GM21737 (cell line): ENCODE measurements at regions not wholly inside any gene's neighbourhood (a gene's known extent, or its start where the extent isn't known, plus 50 kb on each side); places are given as distances from the start of the nearest gene placed in this dataset.

Experiments used
- ATAC-seq: cut with Tn5 transposase; IDR thresholded peaks from one replicate; pipeline ENCODE4 v1.9.1; 2021; ENCODE audit warnings: mild to moderate bottlenecking, moderate library complexity; ENCODE audit not compliant: unreplicated experiment

DNA sequence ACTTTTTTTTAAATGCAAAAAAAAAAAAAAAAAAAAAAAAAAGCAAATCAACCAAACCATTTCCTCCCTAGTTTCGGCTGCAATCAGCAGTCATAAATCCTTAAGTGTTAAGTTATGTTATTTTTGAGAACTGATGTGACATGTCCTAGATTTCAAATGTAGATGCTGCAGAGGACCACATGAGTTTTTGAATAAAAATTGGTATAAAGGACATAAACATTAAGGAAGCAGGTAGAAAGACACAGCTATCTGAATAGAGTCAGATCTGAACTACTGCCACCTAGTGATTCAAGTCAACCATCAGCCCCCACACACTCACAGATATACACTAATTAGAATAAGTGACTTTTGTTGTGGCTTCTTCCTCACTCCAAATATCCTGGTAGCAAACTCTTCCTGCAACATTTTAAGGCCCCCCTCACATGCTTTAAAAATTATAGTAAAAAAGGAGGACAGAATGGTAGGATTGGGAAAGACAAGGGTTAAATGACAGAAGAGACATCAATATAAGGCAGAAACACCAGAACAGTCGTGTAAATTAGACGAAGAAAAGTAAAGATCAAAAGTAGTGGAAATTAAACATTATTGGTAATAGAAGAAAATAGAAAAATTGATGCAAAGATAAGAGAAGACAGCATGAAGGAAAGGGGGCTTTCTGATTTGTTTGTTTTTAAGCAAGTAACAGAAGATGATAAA, 394.5 kb upstream of the ATP2B1 start:
- ATAC-seq, result no peak

DNA sequence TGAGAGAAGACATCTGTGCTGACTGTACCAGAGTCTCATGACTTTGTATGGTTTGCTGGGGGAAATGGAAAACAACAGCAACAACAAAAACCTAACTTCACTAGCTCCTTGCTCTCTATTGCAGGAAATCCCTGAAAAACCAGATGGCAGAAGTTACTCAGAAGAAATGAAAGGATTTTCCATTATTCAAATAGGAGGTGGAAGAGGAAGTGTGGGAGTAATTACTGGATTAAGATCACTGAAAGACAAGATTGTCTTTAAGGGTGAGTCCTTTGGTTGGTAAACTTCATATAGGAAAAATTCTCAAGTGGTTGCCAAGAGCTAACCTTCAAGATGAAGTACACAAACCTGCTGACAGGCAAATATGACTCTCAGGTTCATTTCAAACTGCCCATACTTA, 391.9 kb upstream of the ATP2B1 start:
- no peak for ATAC-seq

DNA sequence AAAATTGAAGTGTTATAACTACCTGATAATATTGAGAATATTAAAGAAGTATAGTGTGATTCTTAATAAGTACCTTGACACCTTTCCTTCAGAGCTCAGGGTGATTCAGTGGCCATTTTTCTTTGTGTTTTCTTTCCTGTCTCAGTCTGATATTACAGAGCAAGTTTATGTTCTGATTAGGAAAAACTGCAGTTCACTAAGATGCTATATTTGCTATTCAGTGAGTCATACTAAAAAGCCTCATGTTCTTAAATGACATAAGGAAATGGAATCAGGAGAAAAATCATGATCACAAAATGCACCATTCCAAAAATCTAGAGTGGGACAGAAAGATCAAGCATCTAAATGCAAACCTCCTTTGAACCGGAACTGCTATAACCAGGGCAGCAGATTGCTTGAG, 390.6 kb upstream of the ATP2B1 start:
- no peak for ATAC-seq

DNA sequence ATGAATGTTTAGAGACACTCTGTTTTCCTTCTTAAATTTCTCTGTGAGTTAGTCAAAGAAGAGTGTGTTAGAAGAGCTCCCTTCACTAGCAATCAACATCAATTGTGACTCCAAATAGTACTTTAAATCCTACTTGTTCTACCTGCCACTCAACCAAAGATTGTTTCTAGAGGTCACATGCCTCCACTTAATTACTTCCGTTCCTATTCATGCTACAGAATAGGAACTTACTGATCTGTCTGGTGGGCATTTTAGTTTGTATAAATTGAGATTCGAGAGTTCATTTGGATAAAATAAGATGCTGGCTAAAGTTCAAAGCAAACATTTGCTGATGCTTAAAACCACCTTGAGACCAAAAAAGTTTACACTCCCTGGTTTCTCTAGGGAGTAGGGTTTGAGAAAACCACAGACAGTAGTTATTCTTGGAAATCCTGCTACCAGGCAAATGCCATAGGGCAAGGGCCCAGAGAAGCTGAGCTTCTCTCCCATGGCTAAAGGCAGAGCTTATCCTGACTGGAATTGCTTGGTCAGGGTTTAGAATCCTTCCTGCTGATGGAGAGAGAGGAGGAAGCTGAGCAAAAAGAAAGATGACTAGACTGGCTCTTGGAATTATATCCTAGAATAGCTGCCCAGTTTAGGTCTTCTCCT, 389.6 kb upstream of the ATP2B1 start:
- ATAC-seq, result no peak

DNA sequence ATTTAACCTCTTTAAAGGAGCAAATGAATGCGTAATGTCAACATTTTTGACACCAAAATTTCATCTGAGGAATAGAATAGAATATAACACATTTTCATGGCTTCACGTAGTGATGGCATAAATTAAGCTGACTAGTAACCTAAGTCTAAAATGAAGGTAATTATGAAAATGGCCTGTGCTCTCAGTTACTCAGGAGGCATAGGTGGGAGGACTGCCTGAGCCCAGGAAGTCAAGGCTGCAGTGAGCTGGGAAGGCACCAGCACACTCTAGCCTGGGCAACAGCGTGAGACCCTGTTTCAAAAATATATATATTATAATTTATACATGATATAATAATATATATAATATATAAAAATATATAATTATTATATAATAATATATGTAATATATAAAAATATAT, 383.2 kb upstream of the ATP2B1 start:
- no peak for ATAC-seq

DNA sequence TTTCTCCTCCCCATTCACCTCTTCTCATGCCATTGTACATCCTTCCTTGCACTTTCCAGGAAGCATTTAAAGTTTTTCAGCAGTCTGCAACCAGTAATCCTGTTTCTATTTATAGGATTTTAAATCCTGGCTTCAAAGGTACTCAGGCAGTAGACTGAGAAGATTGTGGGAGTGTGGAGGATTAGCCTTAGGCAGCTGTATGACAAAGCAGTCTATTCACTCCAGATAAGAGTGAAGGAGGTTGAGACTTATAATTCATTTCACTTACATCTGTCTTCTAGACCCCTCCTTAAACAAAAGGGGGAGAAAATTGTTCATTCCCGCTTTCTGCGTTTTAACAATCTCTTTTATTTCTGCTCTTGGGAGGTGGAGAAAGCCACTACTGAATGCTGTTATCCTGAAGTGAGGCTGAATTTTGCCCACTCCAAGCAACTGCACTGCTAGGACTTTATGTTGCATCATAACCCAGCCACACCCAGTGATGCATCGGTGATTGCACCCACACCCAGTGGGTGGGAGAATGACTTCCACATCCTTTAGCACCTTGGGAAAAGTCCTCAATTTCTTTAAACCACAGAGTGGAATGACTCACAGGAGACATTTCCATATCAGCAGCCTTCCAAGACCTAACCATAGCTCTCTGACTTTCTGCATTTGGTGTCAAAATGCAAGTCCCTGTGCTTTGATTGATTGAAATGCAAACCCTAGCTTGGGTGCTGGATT, 382.5 kb upstream of the ATP2B1 start:
- ATAC-seq, result no peak

- ATAC-seq, result no peak
Observed at GRCh38 chr12:90086281-90086680, 377.6 kb upstream of the ATP2B1 start.

DNA sequence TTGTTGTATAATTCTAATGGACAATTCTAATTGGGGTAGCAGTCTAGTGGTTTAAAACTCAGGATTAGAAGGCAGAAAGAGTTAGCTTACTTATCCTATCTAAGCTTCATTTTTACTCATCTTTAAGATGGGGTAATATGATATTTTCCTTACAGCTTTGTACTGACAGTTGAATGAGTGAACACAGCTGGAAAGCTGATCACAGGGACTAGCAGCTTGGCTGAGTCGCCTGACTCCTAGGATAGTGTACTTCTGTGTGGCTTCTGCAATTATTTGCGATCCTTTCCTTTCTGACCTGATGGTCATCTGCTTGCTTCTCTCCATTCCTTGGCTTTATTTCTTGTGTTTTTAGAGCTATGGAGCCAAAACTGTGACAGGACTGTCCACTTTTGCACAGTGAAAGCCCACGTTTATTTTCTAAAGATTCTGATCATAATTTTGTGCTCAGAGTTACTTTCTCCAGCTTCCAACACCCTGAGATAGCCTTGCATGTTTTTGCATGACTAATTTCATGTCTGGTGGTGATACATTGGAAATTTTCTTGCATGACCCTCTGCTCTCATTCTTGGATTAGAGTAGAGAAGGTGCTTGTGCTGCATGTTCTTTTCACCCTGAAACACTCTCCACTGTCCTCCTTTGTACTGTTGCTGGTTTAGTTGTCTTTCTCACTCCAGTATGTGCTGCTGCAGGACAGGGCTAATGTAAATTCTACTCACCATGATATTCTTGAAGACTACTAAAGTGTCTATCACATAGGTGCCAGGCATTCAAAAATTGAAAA, 377.0 kb upstream of the ATP2B1 start:
- no peak for ATAC-seq

GRCh38 chr12:90084018-90084417, 375.4 kb upstream of the ATP2B1 start:
- no peak for ATAC-seq

- no peak for ATAC-seq
Observed at GRCh38 chr12:90080616-90081015, 372.0 kb upstream of the ATP2B1 start.

- no peak for ATAC-seq
Observed at GRCh38 chr12:90079529-90080210, 371.0 kb upstream of the ATP2B1 start.

DNA sequence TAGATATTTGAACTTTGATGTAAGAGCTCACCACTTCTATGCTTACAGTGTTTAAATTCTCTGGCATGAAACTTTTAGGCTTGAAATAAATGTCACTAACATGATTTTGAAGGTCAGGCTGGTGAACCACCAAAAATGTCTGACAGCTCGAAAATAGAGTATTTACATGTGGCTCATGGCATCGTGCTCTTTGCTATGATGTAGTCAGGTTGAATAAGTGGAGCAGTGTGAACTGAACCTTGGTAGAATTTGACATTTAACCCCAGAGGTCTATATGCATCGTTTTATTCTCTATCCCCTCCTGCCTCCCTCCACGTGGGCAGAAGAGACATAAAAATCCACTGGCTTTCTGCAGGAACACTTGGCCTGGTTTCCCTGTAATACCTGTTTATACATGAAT, 369.7 kb upstream of the ATP2B1 start:
- no peak for ATAC-seq

DNA sequence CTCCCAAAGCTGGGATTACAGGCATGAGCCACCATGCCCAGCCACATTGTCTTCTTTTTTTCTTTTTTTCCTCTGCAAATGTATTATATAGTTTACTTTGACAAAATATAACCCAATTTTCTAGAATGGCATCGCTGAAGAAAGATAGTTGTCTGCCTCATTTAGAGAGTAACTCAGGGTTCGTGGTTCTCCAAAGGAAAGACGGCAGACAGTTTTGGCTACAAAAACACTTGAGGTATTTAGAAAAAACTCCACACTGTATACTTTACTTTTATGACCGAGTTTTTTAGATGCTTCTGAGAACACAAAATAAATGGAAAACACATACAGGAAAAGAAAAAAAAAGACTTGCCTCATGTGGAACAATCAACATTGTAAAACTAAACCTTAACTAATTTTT, 369.1 kb upstream of the ATP2B1 start:
- ATAC-seq, result no peak

GRCh38 chr12:90076851-90077319, 368.2 kb upstream of the ATP2B1 start:
- no peak for ATAC-seq

GRCh38 chr12:90075685-90076084, 367.0 kb upstream of the ATP2B1 start:
- ATAC-seq, result no peak

- no peak for ATAC-seq
Observed at GRCh38 chr12:90074086-90074485, 365.4 kb upstream of the ATP2B1 start.

DNA sequence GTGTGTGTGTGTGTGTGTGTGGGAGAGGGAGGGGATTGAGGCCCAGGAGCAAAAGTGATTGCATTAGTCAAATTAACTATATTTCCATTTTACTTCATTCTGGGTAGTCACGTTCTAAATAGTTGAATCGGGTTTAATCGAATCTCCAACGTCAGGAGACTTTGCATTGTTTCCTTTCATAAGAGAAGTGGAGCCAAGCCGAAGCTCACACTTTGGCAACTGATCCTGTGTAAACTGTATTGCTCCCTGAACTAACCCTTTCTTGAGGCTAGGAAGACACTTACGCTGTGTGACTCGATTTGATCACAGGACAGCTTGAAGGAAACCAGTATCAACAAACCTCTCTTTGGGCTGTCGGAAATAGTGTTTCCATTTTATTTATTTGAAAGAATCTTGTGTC, 363.4 kb upstream of the ATP2B1 start:
- ATAC-seq, result no peak

GRCh38 chr12:90069711-90070110, 361.1 kb upstream of the ATP2B1 start:
- no peak for ATAC-seq

DNA sequence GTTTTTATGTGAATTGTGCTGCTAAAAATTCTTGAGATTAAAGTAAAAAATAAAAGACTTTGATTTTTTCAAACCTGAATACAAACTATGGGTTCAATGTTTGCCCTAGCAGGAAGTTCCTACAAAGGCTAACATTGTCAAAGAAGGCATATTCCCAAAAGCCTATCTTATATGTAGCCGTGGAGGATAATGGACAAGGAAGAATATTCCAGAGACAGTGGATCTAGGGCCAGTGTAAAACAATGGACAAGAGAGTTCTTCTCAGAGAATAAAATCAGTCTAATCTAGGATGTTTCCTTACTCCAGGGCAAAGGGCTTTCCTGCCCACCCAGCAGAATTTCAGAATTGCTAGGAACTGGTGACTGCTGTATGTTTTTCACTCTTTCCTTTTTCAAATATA, 359.2 kb upstream of the ATP2B1 start:
- no peak for ATAC-seq

DNA sequence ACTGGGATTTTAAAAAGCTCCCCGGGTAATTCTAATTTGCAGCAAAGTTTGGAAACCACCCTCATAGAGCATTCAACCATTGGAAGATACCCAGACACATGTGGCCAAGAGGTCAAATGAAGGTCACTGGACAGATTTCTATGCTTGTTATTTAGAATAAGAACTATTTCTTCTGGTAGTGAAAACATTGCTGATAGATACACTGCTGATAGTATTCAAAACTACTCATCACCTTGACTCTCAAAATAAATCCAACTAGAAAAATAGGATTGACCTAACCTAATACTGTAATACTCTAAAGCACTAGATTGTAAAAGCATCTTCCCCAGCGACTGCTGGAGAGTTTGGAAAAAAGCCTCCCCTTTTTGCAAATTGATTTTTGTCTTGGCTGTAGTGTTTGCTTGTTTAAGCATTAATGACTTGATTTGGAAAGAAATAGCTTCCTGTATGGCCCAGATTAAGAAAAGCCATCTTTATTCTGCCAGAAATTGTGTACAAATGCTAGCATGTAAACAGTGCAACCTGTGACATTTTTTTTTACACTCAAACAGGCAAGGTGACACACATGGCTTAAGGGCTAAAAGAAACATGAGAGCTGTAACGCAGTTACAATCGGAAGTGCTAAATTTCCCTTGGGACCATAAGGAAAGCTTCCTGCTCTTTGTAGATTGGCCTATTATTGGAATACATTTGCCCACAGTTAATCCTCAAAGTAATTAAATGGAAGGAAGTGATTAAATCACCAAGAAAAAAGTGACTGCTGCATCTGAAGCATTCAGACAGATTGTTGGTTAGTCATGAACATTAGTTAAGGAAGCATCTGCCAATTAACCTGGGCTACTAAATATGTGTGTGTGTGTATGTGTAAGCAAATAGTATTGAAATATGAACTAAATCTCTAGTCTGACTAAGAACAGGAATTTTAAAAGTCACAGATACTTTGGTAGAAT, 356.5 kb upstream of the ATP2B1 start:
- no peak for ATAC-seq
